ENCODE measurements at regions not wholly inside any gene's neighbourhood (a gene's known extent, or its start where the extent isn't known, plus 50 kb on each side); places are given as distances from the start of the nearest gene placed in this dataset.

DNA sequence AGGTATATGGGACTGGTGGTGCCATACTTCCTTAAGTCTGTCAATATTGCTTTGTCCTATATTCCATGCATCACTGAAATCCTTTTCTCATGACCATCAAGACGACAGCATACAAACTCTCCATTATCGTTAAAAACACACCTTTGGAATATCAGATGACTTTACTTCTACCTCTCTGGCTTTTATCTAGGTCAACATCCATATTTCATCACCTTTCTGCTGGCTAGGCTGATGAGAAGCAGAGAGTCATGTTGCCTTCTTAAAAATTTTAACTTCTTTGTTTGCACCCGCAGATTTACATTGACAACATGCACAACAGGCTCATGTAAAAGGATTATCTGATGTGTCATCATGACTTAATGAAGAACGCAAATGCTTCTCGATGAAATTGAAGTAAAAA lies 771.4 kb downstream of the OLFM4 start:
- no peaks in the 10 kb centered on the region for H3K4me1 Mint-ChIP-seq
- H3K27ac Mint-ChIP-seq: no peak overlapping the region
- no peaks in the 10 kb centered on the region for H3K36me3 Mint-ChIP-seq (ENCODE audit: low read depth)
- ATAC-seq (no peak), DNase-seq (no peak)
- no peaks in the 10 kb centered on the region for H3K27me3 Mint-ChIP-seq
- H3K4me3 Mint-ChIP-seq: no peak overlapping the region
- no peaks in the 10 kb centered on the region for H3K9me3 ChIP-seq (ENCODE audit: control insufficient read depth, low read length, poor library complexity, severe bottlenecking)

DNA sequence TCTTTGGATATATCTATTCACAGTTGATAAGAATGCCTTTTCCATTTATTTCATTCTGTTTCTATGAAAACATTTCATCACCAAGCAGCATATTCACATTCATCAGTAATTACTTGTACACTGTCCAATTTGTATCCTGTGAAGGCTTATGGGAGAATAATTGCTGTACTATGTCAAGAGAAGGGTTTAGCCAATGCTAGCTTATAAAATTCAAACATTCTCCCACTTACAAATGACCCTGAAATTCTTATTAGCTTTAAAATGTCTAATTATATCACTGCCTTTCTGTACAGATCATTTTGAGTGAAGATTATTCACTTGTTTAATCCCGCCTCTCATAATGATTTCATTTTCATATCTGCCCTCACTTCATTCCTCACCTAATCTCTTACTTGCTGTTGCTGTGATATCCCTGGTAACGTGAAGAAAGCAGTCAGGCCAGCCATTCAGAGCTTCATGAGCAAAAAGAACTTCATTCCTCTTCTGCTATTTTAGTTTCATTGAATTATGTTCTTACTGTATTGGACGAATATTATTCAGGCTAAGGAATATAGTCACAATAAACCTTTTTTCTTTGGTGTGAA lies 778.7 kb downstream of the OLFM4 start:
- DNase-seq: no peak
- Mint-ChIP-seq H3K4me1 (no peaks in the 10 kb centered on the region), H3K27ac (no peak overlapping the region), H3K4me3 (no peak overlapping the region), H3K27me3 (no peaks in the 10 kb centered on the region), H3K36me3 (ENCODE audit: low read depth) (no peaks in the 10 kb centered on the region)
- ATAC-seq: no peak
- H3K9me3 ChIP-seq (ENCODE audit: control insufficient read depth, low read length, poor library complexity, severe bottlenecking): no peaks in the 10 kb centered on the region

DNA sequence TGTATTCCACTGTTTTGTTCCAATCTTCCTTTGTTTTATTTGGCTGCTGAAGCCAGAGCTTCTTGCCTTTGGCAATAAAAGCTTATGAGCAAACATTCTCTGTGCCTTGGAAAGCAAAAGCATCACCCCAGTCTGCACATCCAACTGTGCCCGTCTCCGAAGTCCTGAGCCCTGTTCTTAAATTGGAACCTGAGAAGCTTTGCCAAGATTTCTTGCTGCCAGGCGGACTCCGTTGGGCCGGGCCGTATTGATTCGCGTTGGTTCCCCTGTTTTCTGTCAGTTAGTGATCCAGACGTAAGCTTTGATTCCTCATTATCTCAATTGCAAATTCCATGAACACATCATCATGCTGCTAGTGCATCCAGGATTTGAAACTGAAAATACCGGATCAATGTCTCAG lies 793.0 kb downstream of the OLFM4 start:
- ATAC-seq (no peak), DNase-seq (no peak)
- Mint-ChIP-seq H3K4me1 (no peaks in the 10 kb centered on the region), H3K36me3 (ENCODE audit: low read depth) (no peaks in the 10 kb centered on the region), H3K4me3 (no peak overlapping the region), H3K27ac (no peak overlapping the region), H3K27me3 (no peaks in the 10 kb centered on the region)
- H3K9me3 ChIP-seq (ENCODE audit: control insufficient read depth, low read length, poor library complexity, severe bottlenecking): no peaks in the 10 kb centered on the region

DNA sequence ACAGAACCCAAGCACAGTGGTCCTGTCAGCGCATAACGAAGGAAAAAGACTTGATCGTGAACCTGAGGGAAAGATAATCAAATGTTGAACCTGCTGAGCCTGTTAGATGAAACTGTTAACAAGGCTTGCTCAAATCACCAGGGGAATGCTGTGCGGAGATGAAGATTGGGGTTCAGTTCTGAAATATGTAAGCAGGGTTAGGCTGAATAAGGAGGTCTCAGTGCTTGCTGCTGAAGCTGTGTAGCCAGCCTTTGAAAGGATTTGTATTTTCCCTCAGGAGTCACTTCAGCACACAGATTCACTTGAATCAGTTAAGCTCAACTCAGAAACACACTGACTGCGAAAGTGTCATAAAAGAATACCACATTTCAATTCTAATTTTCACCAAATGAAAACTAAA lies 793.5 kb downstream of the OLFM4 start:
- Mint-ChIP-seq H3K27me3 (no peaks in the 10 kb centered on the region), H3K36me3 (ENCODE audit: low read depth) (no peaks in the 10 kb centered on the region), H3K4me3 (no peak overlapping the region), H3K27ac (no peak overlapping the region), H3K4me1 (no peaks in the 10 kb centered on the region)
- no peak for DNase-seq
- ATAC-seq: no peak
- no peaks in the 10 kb centered on the region for H3K9me3 ChIP-seq (ENCODE audit: control insufficient read depth, low read length, poor library complexity, severe bottlenecking)

DNA sequence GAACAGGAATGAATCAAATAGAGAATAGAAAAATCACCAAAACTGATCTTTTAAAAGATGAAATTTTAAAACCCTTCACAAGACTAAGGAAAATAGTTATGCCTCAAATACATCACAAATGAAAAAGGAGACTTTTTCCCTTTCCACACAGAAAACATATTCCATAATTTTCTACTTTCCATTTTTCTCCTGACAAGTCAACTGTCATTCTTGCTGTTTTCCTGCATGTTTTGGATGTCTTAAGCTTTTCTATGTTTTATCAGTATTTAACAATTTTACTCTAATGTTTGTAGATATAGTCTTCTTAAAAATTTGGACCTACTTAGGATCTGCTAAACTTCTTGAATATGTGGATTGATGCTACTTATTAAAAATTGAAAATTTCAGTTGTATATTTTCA lies 810.8 kb downstream of the OLFM4 start:
- H3K27ac Mint-ChIP-seq: no peak overlapping the region
- ATAC-seq (no peak), DNase-seq (no peak)
- H3K27me3 Mint-ChIP-seq: no peaks in the 10 kb centered on the region
- no peaks in the 10 kb centered on the region for H3K36me3 Mint-ChIP-seq (ENCODE audit: low read depth)
- H3K9me3 ChIP-seq (ENCODE audit: control insufficient read depth, low read length, poor library complexity, severe bottlenecking): no peaks in the 10 kb centered on the region
- H3K4me3 Mint-ChIP-seq: no peak overlapping the region
- no peaks in the 10 kb centered on the region for H3K4me1 Mint-ChIP-seq

DNA sequence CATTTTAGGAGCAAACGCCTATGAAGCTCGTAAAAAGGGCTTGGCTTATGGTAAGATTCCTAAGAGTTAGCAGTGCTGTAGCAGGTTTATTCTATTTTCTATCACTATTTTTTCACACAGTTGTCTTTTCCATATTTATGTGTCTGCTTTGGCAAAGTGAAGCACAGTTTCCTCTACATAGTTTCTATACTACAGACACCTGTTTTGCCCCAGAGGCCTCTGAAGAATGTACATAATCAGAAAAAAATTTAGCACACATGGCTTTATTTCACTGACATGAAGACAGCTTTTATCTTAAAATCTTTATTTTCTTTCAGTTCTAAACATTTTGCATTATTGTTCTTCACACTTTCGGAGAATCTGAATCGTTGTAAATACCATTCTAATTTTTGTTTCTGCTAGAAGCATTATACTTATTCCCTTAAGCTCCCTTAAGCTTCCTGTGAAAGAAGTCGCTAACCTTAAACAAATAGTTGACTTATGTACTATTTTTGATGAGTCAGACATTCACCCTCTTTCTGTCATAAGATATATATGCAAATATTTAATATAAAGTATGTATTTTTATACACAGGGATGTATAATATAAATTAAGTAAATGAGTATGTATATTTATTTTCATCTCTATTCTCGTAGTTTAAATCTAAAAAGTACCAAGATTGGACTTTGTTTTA lies 816.0 kb downstream of the OLFM4 start:
- Mint-ChIP-seq H3K36me3 (ENCODE audit: low read depth) (no peaks in the 10 kb centered on the region), H3K27me3 (no peaks in the 10 kb centered on the region), H3K4me1 (no peaks in the 10 kb centered on the region), H3K4me3 (no peak overlapping the region), H3K27ac (no peak overlapping the region)
- no peaks in the 10 kb centered on the region for H3K9me3 ChIP-seq (ENCODE audit: control insufficient read depth, low read length, poor library complexity, severe bottlenecking)
- DNase-seq (no peak), ATAC-seq (no peak)

DNA sequence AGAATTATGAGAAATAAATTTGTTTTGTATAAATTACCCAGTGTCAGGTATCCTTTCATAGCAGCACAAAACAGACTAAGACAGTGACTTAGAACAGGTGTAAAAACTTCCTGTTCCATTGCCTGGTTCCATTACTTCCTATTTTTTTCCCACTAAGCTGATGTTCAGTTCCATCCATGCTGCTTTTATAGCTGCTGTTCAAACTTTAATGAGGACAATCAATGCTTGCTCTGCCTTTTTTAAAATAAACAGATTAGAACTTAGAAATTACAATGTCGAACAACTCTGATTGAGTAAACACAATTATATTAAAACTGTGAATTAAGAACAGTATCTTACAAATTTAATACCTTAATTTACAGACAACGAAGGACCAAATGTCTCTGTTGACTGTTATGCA lies 818.9 kb downstream of the OLFM4 start:
- H3K27ac Mint-ChIP-seq: no peak overlapping the region
- no peaks in the 10 kb centered on the region for H3K27me3 Mint-ChIP-seq
- ATAC-seq (no peak), DNase-seq (no peak)
- H3K4me1 Mint-ChIP-seq: no peaks in the 10 kb centered on the region
- H3K36me3 Mint-ChIP-seq (ENCODE audit: low read depth): no peaks in the 10 kb centered on the region
- H3K4me3 Mint-ChIP-seq: no peak overlapping the region
- H3K9me3 ChIP-seq (ENCODE audit: control insufficient read depth, low read length, poor library complexity, severe bottlenecking): no peaks in the 10 kb centered on the region

DNA sequence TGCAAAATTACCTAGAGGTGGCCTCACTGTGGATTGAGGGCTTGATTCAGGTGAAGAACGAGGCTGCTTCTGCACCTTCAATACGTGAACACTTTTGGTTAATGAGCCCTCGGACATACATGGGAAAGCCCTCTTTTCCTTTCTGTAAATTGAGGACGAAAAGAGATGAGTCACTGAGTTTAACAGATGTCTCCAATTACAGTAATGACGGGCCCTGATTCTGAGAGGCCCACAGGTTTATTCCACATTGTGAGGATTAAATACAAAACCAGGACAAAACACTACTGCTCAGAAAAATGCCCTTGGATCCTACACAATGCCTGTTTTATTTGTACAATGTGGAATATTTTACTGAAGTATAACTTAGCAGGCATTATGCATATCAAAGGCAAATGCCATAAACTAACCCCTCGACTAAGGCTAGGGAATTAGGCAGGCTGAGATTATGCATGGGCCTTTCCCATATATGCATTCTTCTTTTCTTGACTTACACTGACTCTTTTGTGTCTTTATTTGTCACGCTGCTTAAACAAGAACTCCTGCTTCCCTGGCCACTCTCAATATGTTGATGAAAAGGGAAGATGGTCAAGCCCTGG lies 819.9 kb downstream of the OLFM4 start:
- ATAC-seq: no peak
- no peaks in the 10 kb centered on the region for H3K27me3 Mint-ChIP-seq
- no peak overlapping the region for H3K4me3 Mint-ChIP-seq
- H3K27ac Mint-ChIP-seq: no peak overlapping the region
- H3K9me3 ChIP-seq (ENCODE audit: control insufficient read depth, low read length, poor library complexity, severe bottlenecking): no peaks in the 10 kb centered on the region
- DNase-seq: no peak
- H3K4me1 Mint-ChIP-seq: no peaks in the 10 kb centered on the region
- H3K36me3 Mint-ChIP-seq (ENCODE audit: low read depth): no peaks in the 10 kb centered on the region

DNA sequence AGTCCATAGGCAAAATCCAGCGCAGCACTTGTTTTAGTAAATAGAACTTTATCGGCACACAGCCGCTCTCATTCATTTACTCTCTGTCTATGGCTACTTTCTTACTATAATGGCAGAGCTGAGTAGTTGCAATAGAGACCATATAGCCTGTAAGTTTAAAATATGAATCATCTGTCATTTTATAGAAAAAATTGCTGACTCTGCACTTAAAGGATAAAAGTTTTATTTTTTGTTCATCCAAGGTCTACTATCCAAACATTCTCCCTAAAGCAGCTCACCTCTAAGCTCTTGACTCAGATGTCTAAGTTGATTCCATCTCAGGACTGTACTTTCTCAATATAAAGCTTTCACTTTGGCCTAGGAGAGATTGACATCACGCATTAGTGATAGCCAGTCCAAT lies 825.7 kb downstream of the OLFM4 start:
- no peaks in the 10 kb centered on the region for H3K4me1 Mint-ChIP-seq
- DNase-seq: no peak
- no peaks in the 10 kb centered on the region for H3K27me3 Mint-ChIP-seq
- H3K9me3 ChIP-seq (ENCODE audit: control insufficient read depth, low read length, poor library complexity, severe bottlenecking): peaks cover 5% of the 10 kb centered on the region
- no peak for ATAC-seq
- no peak overlapping the region for H3K4me3 Mint-ChIP-seq
- no peaks in the 10 kb centered on the region for H3K36me3 Mint-ChIP-seq (ENCODE audit: low read depth)
- H3K27ac Mint-ChIP-seq: no peak overlapping the region

DNA sequence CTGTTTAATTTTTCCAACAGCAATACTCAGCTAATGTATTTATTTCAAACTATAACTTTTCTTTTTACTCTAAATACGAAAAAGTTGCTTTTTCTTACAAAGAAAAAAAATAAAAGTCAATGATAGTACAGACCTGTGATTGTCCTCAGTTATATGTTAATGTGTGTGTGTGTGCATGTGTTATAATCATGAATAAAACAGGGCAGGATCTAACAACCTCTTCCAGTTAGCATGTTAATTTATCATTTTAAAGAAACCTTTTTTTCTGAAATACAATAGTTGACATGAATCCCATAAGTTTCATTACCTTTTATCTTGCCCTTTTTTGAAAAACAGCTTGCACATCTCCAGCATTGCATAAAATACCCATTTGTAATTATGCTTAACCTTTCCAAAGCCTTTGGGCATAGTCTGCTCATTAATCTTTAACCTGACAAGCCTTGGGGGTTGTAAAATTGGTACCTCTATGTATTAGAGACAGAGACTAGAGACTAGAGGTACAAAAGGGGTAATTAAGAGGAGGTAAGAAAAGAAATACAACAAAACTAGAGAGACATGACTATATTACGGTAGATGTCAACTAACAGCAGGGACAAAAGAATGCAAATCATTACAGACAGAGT lies 828.1 kb downstream of the OLFM4 start:
- H3K9me3 ChIP-seq (ENCODE audit: control insufficient read depth, low read length, poor library complexity, severe bottlenecking): peaks cover 5% of the 10 kb centered on the region
- no peak overlapping the region for H3K4me3 Mint-ChIP-seq
- DNase-seq: no peak
- no peak overlapping the region for H3K27ac Mint-ChIP-seq
- no peak for ATAC-seq
- no peaks in the 10 kb centered on the region for H3K36me3 Mint-ChIP-seq (ENCODE audit: low read depth)
- H3K27me3 Mint-ChIP-seq: no peaks in the 10 kb centered on the region
- H3K4me1 Mint-ChIP-seq: no peaks in the 10 kb centered on the region

DNA sequence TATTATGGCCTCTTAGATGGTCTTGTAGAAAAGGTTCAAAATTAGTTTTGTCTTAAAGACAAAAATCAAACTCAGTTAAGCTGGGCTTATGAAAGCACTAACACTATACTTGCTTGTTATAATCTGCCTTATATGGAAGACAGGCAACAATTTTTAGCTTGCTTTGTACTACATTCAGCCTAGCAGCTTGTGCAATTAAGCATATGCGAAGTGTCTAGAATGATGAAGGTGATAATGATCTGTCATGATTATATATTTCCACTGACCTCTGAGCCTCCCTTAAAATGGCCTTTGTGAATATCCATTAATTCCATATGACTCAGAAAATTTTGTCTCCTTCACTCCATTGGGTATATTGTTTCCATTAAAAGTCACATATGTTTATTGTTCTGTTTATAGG lies 834.9 kb downstream of the OLFM4 start:
- no peak overlapping the region for H3K27ac Mint-ChIP-seq

DNA sequence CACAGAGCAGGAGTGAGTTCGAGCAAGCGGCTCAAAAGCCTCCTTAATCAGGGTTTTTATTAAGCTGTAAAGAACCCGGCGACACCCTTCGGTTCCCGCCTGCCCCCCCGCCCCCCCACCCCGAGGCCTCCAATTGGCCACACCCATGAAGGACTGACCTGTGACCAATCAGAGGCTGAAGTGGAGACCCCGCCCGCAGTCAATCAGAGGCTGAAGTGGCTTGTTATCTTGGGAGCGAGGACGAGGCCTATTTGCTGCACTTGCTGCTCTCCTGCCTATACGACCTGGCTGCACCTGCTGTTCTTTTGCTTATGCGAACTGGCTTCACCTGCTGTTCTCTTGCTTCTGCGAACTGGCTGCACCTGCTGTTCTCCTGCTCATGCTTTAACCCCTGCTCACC lies 844.9 kb downstream of the OLFM4 start:
- DNase-seq (no peak), ATAC-seq (no peak)
- Mint-ChIP-seq H3K36me3 (ENCODE audit: low read depth) (no peaks in the 10 kb centered on the region), H3K27ac (no peak overlapping the region), H3K4me3 (no peak overlapping the region), H3K27me3 (no peaks in the 10 kb centered on the region), H3K4me1 (no peaks in the 10 kb centered on the region)
- no peaks in the 10 kb centered on the region for H3K9me3 ChIP-seq (ENCODE audit: control insufficient read depth, low read length, poor library complexity, severe bottlenecking)

More for the DNA sequence above, 834.9 kb downstream of the OLFM4 start:
- no peaks in the 10 kb centered on the region for H3K36me3 Mint-ChIP-seq (ENCODE audit: low read depth)
- DNase-seq: no peak
- ATAC-seq: no peak
- H3K27me3 Mint-ChIP-seq: no peaks in the 10 kb centered on the region
- H3K9me3 ChIP-seq (ENCODE audit: control insufficient read depth, low read length, poor library complexity, severe bottlenecking): peaks cover 2% of the 10 kb centered on the region
- H3K4me1 Mint-ChIP-seq: no peaks in the 10 kb centered on the region
- no peak overlapping the region for H3K4me3 Mint-ChIP-seq

DNA sequence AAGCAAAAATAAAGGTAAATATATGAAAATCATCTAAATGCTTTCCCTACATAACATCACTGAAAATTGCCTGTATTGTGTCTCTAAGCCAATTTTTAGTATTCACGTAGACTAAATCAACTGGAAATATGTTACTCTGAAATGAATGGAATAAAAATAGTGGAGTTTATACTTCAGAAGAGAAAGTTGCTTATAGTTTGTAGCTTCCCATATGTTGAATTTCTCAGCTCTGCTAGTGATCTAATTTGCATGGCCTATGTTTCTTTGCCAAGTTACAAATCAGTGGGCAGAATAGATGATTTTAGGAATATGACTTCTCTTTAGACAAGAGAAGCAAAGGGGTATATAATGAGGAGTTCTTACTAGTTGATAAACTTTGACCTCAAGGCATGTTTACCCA lies 850.2 kb downstream of the OLFM4 start:
- ATAC-seq: no peak
- DNase-seq: no peak
- Mint-ChIP-seq H3K27ac (no peak overlapping the region), H3K4me3 (no peak overlapping the region), H3K4me1 (no peaks in the 10 kb centered on the region), H3K36me3 (ENCODE audit: low read depth) (no peaks in the 10 kb centered on the region), H3K27me3 (no peaks in the 10 kb centered on the region)
- H3K9me3 ChIP-seq (ENCODE audit: control insufficient read depth, low read length, poor library complexity, severe bottlenecking): no peaks in the 10 kb centered on the region

DNA sequence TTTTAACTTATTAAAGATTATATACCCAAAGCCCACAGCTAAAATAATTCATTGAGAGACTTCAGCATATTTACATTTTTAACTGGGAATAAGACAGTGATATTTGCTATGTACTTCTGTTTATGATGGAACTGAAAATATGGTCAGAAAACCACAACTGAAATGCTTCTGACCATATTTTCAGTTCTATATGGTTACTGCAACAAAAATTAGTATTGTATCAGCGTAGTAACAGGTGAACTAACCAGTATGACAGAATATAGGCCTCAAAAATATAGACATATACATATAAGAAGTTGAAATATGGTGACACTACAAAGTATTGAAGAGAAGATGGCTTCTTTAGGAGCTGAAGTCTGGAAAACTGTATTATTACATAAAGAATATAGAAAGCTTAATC lies 857.4 kb downstream of the OLFM4 start:
- ATAC-seq: no peak
- no peaks in the 10 kb centered on the region for H3K9me3 ChIP-seq (ENCODE audit: control insufficient read depth, low read length, poor library complexity, severe bottlenecking)
- H3K36me3 Mint-ChIP-seq (ENCODE audit: low read depth): no peaks in the 10 kb centered on the region
- H3K27me3 Mint-ChIP-seq: no peaks in the 10 kb centered on the region
- no peak for DNase-seq
- H3K4me3 Mint-ChIP-seq: no peak overlapping the region
- no peaks in the 10 kb centered on the region for H3K4me1 Mint-ChIP-seq
- H3K27ac Mint-ChIP-seq: no peak overlapping the region

All from T-helper 17 cell (primary cell).